ENCODE measurements at regions not wholly inside any gene's neighbourhood (a gene's known extent, or its start where the extent isn't known, plus 50 kb on each side); places are given as distances from the start of the nearest gene placed in this dataset.

GRCh38 chr1:96971849-96972602, 250.4 kb downstream of the PTBP2 start:
- H3K27me3 ChIP-seq (ENCODE audit: control insufficient read depth in 3 of 3, insufficient read depth in 3 of 3, low read length in 2 of 3), result no peaks in the 10 kb centered on the region
- H3K4me3 ChIP-seq, result no peak overlapping the region
- peak in 2 of 3 donors; percentile 35 to 48 for DNase-seq
- peaks cover 0 to 6% (median 0%) of the 10 kb centered on the region in 5 donors for H3K4me1 ChIP-seq (ENCODE audit: control insufficient read depth in 5 of 5, insufficient read depth in 5 of 5, low read length in 5 of 5)
- no peak for ATAC-seq (ENCODE audit: insufficient read depth, low FRiP score)
- no peak for TF ChIP-seq CTCF (IDR thresholded peaks at IDR 0.05; ENCODE audit: control extremely low read depth, extremely low read depth)
- WGBS, 2 donors, result 73 to 86% methylated on average over 8 of the region's 8 CpGs
- H3K9ac ChIP-seq (ENCODE audit: insufficient read depth in 1 of 2, low read length in 2 of 2), result no peak overlapping the region
- H3K36me3 ChIP-seq (ENCODE audit: control insufficient read depth in 4 of 4, insufficient read depth in 4 of 4, low read length in 4 of 4), result no peaks in the 10 kb centered on the region
- no peak overlapping the region for H3K27ac ChIP-seq (ENCODE audit: low read depth in 1 of 2, low read length in 1 of 2)
- H3K9me3 ChIP-seq (ENCODE audit: control insufficient read depth in 4 of 4, insufficient read depth in 3 of 4, low read length in 3 of 4), result no peaks in the 10 kb centered on the region

- 33 to 48% methylated on average over 1 of the region's 1 CpG for WGBS, 2 donors
- no peak for DNase-seq
- Histone ChIP-seq H3K4me3 (no peak overlapping the region), H3K27me3 (ENCODE audit: control insufficient read depth in 3 of 3, insufficient read depth in 3 of 3, low read length in 2 of 3) (no peaks in the 10 kb centered on the region), H3K4me1 (ENCODE audit: control insufficient read depth in 5 of 5, insufficient read depth in 5 of 5, low read length in 5 of 5) (peaks cover 0 to 6% (median 0%) of the 10 kb centered on the region in 5 donors), H3K27ac (ENCODE audit: low read depth in 1 of 2, low read length in 1 of 2) (no peak overlapping the region), H3K9me3 (ENCODE audit: control insufficient read depth in 4 of 4, insufficient read depth in 3 of 4, low read length in 3 of 4) (no peaks in the 10 kb centered on the region), H3K9ac (ENCODE audit: insufficient read depth in 1 of 2, low read length in 2 of 2) (no peak overlapping the region), H3K36me3 (ENCODE audit: control insufficient read depth in 4 of 4, insufficient read depth in 4 of 4, low read length in 4 of 4) (no peaks in the 10 kb centered on the region)
- ATAC-seq (ENCODE audit: insufficient read depth, low FRiP score), result no peak
- no peak for TF ChIP-seq CTCF (IDR thresholded peaks at IDR 0.05; ENCODE audit: control extremely low read depth, extremely low read depth)
Observed at GRCh38 chr1:96973605-96974004, 252.0 kb downstream of the PTBP2 start.

GRCh38 chr1:96978444-96978843, 256.9 kb downstream of the PTBP2 start:
- H3K4me3 ChIP-seq, result no peak overlapping the region
- WGBS, 2 donors, result 79 to 89% methylated on average over 3 of the region's 3 CpGs
- H3K27ac ChIP-seq (ENCODE audit: low read depth in 1 of 2, low read length in 1 of 2), result no peak overlapping the region
- H3K36me3 ChIP-seq (ENCODE audit: control insufficient read depth in 4 of 4, insufficient read depth in 4 of 4, low read length in 4 of 4), result no peaks in the 10 kb centered on the region
- no peak for ATAC-seq (ENCODE audit: insufficient read depth, low FRiP score)
- H3K4me1 ChIP-seq (ENCODE audit: control insufficient read depth in 5 of 5, insufficient read depth in 5 of 5, low read length in 5 of 5), result peaks cover 0 to 25% (median 0%) of the 10 kb centered on the region in 5 donors
- no peaks in the 10 kb centered on the region for H3K27me3 ChIP-seq (ENCODE audit: control insufficient read depth in 3 of 3, insufficient read depth in 3 of 3, low read length in 2 of 3)
- DNase-seq, result no peak
- no peak for TF ChIP-seq CTCF (IDR thresholded peaks at IDR 0.05; ENCODE audit: control extremely low read depth, extremely low read depth)
- no peaks in the 10 kb centered on the region for H3K9me3 ChIP-seq (ENCODE audit: control insufficient read depth in 4 of 4, insufficient read depth in 3 of 4, low read length in 3 of 4)
- H3K9ac ChIP-seq (ENCODE audit: insufficient read depth in 1 of 2, low read length in 2 of 2), result no peak overlapping the region

Measured in lung (tissue), 11 donors.